Ishikawa (cell line): ENCODE measurements at regions not wholly inside any gene's neighbourhood (a gene's known extent, or its start where the extent isn't known, plus 50 kb on each side); places are given as distances from the start of the nearest gene placed in this dataset.

ENCODE experiments used
- CEBPB ChIP-seq: IDR thresholded peaks from 2 replicates; pipeline ENCODE4 v1.6.1; 2012
- CREB1 ChIP-seq: IDR thresholded peaks from 2 replicates; pipeline ENCODE4 v1.6.1; 2012; ENCODE audit warnings: low read depth
- EGR1 ChIP-seq: IDR thresholded peaks from 2 replicates; pipeline ENCODE4 v1.6.1; 2012
- RAD21 ChIP-seq: IDR thresholded peaks from 2 replicates; pipeline ENCODE4 v1.6.1; 2012; ENCODE audit warnings: low read depth
- TF ChIP-seq, protein P1 (sequence below): IDR thresholded peaks from 2 replicates; pipeline ENCODE4 v1.6.1; 2012

DNA sequence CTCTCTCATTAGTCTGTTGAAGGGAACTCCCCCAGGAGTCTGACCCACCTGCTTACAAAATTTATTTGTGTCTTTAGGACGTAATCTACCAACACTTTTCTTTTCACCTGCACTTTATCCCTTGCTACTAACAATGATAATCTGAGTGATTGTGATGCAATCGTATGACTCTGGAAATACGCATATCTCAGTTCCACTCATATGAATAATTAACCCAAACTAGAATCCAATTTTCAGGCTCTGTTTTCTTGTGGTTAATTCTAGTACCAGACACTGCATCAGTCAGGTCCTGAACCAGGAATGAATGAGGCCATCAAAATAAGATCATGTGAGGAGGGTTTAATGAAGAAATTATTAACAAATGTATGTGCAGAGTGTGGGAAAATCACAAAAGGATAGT, 158.4 kb upstream of the SRD5A2 start:
- TF ChIP-seq CREB1 (no peak), EGR1 (no peak), RAD21 (no peak), CEBPB (no peak)
- TF ChIP-seq, protein P1, sequence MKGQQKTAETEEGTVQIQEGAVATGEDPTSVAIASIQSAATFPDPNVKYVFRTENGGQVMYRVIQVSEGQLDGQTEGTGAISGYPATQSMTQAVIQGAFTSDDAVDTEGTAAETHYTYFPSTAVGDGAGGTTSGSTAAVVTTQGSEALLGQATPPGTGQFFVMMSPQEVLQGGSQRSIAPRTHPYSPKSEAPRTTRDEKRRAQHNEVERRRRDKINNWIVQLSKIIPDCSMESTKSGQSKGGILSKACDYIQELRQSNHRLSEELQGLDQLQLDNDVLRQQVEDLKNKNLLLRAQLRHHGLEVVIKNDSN: no peak
